Mammary epithelial cell (primary cell): ENCODE measurements at regions not wholly inside any gene's neighbourhood (a gene's known extent, or its start where the extent isn't known, plus 50 kb on each side); places are given as distances from the start of the nearest gene placed in this dataset.

Experiments used
- EZH2 ChIP-seq: IDR thresholded peaks from 2 replicates; pipeline ENCODE4 v1.6.1; 2012; ENCODE audit warnings: low read length, inconsistent platforms, borderline replicate concordance
- TF ChIP-seq, protein P1 (sequence below), 2 donors: IDR thresholded peaks in 1 of 2; conservative IDR thresholded peaks in 1 of 2; 2 replicates each; pipeline ENCODE4 v1.5.1; 2011 to 2012; ENCODE audit warnings: inconsistent platforms in 2 of 2, low read length in 2 of 2, mild to moderate bottlenecking in 2 of 2, control low read depth in 1 of 2, low read depth in 1 of 2; ENCODE audit not compliant: insufficient read depth in 1 of 2; ENCODE audit errors: extremely low read depth in 1 of 2

- TF ChIP-seq, protein P1, sequence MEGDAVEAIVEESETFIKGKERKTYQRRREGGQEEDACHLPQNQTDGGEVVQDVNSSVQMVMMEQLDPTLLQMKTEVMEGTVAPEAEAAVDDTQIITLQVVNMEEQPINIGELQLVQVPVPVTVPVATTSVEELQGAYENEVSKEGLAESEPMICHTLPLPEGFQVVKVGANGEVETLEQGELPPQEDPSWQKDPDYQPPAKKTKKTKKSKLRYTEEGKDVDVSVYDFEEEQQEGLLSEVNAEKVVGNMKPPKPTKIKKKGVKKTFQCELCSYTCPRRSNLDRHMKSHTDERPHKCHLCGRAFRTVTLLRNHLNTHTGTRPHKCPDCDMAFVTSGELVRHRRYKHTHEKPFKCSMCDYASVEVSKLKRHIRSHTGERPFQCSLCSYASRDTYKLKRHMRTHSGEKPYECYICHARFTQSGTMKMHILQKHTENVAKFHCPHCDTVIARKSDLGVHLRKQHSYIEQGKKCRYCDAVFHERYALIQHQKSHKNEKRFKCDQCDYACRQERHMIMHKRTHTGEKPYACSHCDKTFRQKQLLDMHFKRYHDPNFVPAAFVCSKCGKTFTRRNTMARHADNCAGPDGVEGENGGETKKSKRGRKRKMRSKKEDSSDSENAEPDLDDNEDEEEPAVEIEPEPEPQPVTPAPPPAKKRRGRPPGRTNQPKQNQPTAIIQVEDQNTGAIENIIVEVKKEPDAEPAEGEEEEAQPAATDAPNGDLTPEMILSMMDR (conservative IDR thresholded peaks at IDR 0.05 in 1 of 2, IDR thresholded peaks at IDR 0.05 in 1 of 2; ENCODE audit: extremely low read depth in 1 of 2, insufficient read depth in 1 of 2, low read depth in 1 of 2, low read length in 2 of 2): no peak
- TF ChIP-seq EZH2: no peak
Measured at GRCh38 chr15:31932576-31932975, 97.7 kb upstream of the CHRNA7 start.
